ENCODE measurements at regions not wholly inside any gene's neighbourhood (a gene's known extent, or its start where the extent isn't known, plus 50 kb on each side); places are given as distances from the start of the nearest gene placed in this dataset.
A peak's percentile ranks its signal among the peaks of the same experiment; 100 is the strongest.
"Not testable (repeated sequence)": the region's sequence is repeated elsewhere in the genome, so short reads cannot be mapped to it uniquely, and the experiment has no call there.

GRCh38 chr14:103234826-103235225 lies 99.2 kb upstream of the EIF5 start:
- not testable (repeated sequence) for H3K27me3 ChIP-seq (replicated peaks in 1 of 4; ENCODE audit: control insufficient read depth in 3 of 4, extremely low read depth in 1 of 4, insufficient read depth in 3 of 4, low read length in 3 of 4); DNase-seq (ENCODE audit: low read depth in 1 of 2, low spot score in 2 of 2); H4K91ac ChIP-seq (replicated peaks; ENCODE audit: insufficient read length, low read length); H3K4me3 ChIP-seq (ENCODE audit: extremely low read depth in 1 of 4, insufficient read depth in 2 of 4, low read depth in 3 of 4, low read length in 4 of 4); H3K4ac ChIP-seq (replicated peaks; ENCODE audit: insufficient read length, low read depth, low read length); H3K4me2 ChIP-seq (ENCODE audit: insufficient read depth in 1 of 2, low read depth in 2 of 2, low read length in 2 of 2); H2AFZ ChIP-seq (ENCODE audit: low read length); H2BK15ac ChIP-seq (ENCODE audit: low read length); H4K5ac ChIP-seq (ENCODE audit: insufficient read length, low read depth, low read length); H3K9ac ChIP-seq (replicated peaks in 1 of 4; ENCODE audit: extremely low read depth in 1 of 4, low read depth in 3 of 4, low read length in 3 of 4); H2BK12ac ChIP-seq (ENCODE audit: low read depth, low read length); FAIRE-seq; H3K4me1 ChIP-seq (replicated peaks in 1 of 4; ENCODE audit: control insufficient read depth in 3 of 4, insufficient read depth in 4 of 4, low read length in 3 of 4); H2BK120ac ChIP-seq (replicated peaks; ENCODE audit: low read depth, low read length); H2AK5ac ChIP-seq (ENCODE audit: low read depth, low read length); H3K23ac ChIP-seq (ENCODE audit: insufficient read length); H3K14ac ChIP-seq (ENCODE audit: insufficient read length); H3K36me3 ChIP-seq (ENCODE audit: control insufficient read depth in 2 of 4, insufficient read depth in 4 of 4, low read length in 3 of 4); H3K23me2 ChIP-seq (ENCODE audit: low read depth, low read length); H3K79me2 ChIP-seq (ENCODE audit: control insufficient read depth in 1 of 2, insufficient read depth in 2 of 2, low read length in 2 of 2); H4K20me1 ChIP-seq (replicated peaks in 1 of 2; ENCODE audit: control insufficient read depth in 1 of 2, insufficient read depth in 2 of 2, low read length in 2 of 2); H2BK20ac ChIP-seq (ENCODE audit: low read length); H4K8ac ChIP-seq (ENCODE audit: extremely low read depth, insufficient read depth, low read length); H2BK5ac ChIP-seq (ENCODE audit: low read depth, low read length); H3K56ac ChIP-seq (replicated peaks; ENCODE audit: insufficient read length, low read depth, low read length); H3K79me1 ChIP-seq (ENCODE audit: low read depth, low read length); H3K27ac ChIP-seq (ENCODE audit: low read depth, low read length); H3K18ac ChIP-seq (ENCODE audit: extremely low read depth, low read length)
- 91% methylated on average over 9 of the region's 9 CpGs; no CpG with 5 or more reads in 1 of the 2 experiments for WGBS, 2 experiments (ENCODE audit: extremely low coverage in 1 of 2, insufficient coverage in 1 of 2, insufficient read length in 1 of 2, insufficient replicate concordance in 2 of 2, low coverage in 1 of 2, low lambda C conversion rate in 2 of 2, missing lambda C conversion rate in 1 of 2)
- H3K9me3 ChIP-seq (ENCODE audit: insufficient read depth in 2 of 2, low read depth in 1 of 2, low read length in 1 of 2) = peaks cover 7 to 17% of the 10 kb centered on the region in 2 experiments; a peak in 3 of 4 replicates
- POLR2A ChIA-PET (ENCODE audit: partially characterized antibody) = interaction anchor here (0.7 to 1.2 kb wide), 2 partner anchors 9 to 135 kb away, joined by 3 to 4 read pairs; no protein-coding TSS in a partner anchor
- CTCF ChIA-PET (ENCODE audit: partially characterized antibody) = interaction anchor here (0.9 to 2.0 kb wide), 7 partner anchors 16 to 156 kb away, joined by 3 to 7 read pairs (median 4); no protein-coding TSS in a partner anchor

GRCh38 chr14:103235506-103235905 lies 98.5 kb upstream of the EIF5 start:
- not testable (repeated sequence) for H3K18ac ChIP-seq (ENCODE audit: extremely low read depth, low read length); H3K4me3 ChIP-seq (ENCODE audit: extremely low read depth in 1 of 4, insufficient read depth in 2 of 4, low read depth in 3 of 4, low read length in 4 of 4); H3K4ac ChIP-seq (replicated peaks; ENCODE audit: insufficient read length, low read depth, low read length); H3K23me2 ChIP-seq (ENCODE audit: low read depth, low read length); H3K36me3 ChIP-seq (ENCODE audit: control insufficient read depth in 2 of 4, insufficient read depth in 4 of 4, low read length in 3 of 4); H3K4me2 ChIP-seq (ENCODE audit: insufficient read depth in 1 of 2, low read depth in 2 of 2, low read length in 2 of 2); H2AK5ac ChIP-seq (ENCODE audit: low read depth, low read length); H3K79me2 ChIP-seq (ENCODE audit: control insufficient read depth in 1 of 2, insufficient read depth in 2 of 2, low read length in 2 of 2); H2AFZ ChIP-seq (ENCODE audit: low read length); H4K5ac ChIP-seq (ENCODE audit: insufficient read length, low read depth, low read length); H2BK120ac ChIP-seq (replicated peaks; ENCODE audit: low read depth, low read length); H3K79me1 ChIP-seq (ENCODE audit: low read depth, low read length); H3K4me1 ChIP-seq (replicated peaks in 1 of 4; ENCODE audit: control insufficient read depth in 3 of 4, insufficient read depth in 4 of 4, low read length in 3 of 4); H3K14ac ChIP-seq (ENCODE audit: insufficient read length); H2BK12ac ChIP-seq (ENCODE audit: low read depth, low read length); H3K23ac ChIP-seq (ENCODE audit: insufficient read length); H2BK5ac ChIP-seq (ENCODE audit: low read depth, low read length); H3K9ac ChIP-seq (replicated peaks in 1 of 4; ENCODE audit: extremely low read depth in 1 of 4, low read depth in 3 of 4, low read length in 3 of 4); H4K20me1 ChIP-seq (replicated peaks in 1 of 2; ENCODE audit: control insufficient read depth in 1 of 2, insufficient read depth in 2 of 2, low read length in 2 of 2); H3K27me3 ChIP-seq (replicated peaks in 1 of 4; ENCODE audit: control insufficient read depth in 3 of 4, extremely low read depth in 1 of 4, insufficient read depth in 3 of 4, low read length in 3 of 4); H3K56ac ChIP-seq (replicated peaks; ENCODE audit: insufficient read length, low read depth, low read length); H3K27ac ChIP-seq (ENCODE audit: low read depth, low read length); H4K8ac ChIP-seq (ENCODE audit: extremely low read depth, insufficient read depth, low read length); H2BK20ac ChIP-seq (ENCODE audit: low read length); FAIRE-seq; H2BK15ac ChIP-seq (ENCODE audit: low read length); H4K91ac ChIP-seq (replicated peaks; ENCODE audit: insufficient read length, low read length)
- CTCF ChIA-PET (ENCODE audit: partially characterized antibody) = interaction anchor here (0.8 to 2.0 kb wide), 7 partner anchors 15 to 156 kb away, joined by 3 to 7 read pairs (median 4); no protein-coding TSS in a partner anchor
- 86% methylated on average over 5 of the region's 5 CpGs; no CpG with 5 or more reads in 1 of the 2 experiments for WGBS, 2 experiments (ENCODE audit: extremely low coverage in 1 of 2, insufficient coverage in 1 of 2, insufficient read length in 1 of 2, insufficient replicate concordance in 2 of 2, low coverage in 1 of 2, low lambda C conversion rate in 2 of 2, missing lambda C conversion rate in 1 of 2)
- H3K9me3 ChIP-seq (ENCODE audit: insufficient read depth in 2 of 2, low read depth in 1 of 2, low read length in 1 of 2) = peaks cover 7 to 20% of the 10 kb centered on the region in 2 experiments
- POLR2A ChIA-PET (ENCODE audit: partially characterized antibody) = interaction anchor here (1.2 kb wide), 2 partner anchors 10 to 100 kb away, joined by 3 to 4 read pairs; no protein-coding TSS in a partner anchor
- DNase-seq (ENCODE audit: low read depth in 1 of 2, low spot score in 2 of 2) = peak in 1 of 2 experiments; percentile 38
